Muscle of arm (tissue), 1 donor: ENCODE measurements at regions not wholly inside any gene's neighbourhood (a gene's known extent, or its start where the extent isn't known, plus 50 kb on each side); places are given as distances from the start of the nearest gene placed in this dataset.
"Not testable (repeated sequence)": the region's sequence is repeated elsewhere in the genome, so short reads cannot be mapped to it uniquely, and the experiment has no call there.

ENCODE experiments used
- DNase-seq: peaks from one replicate; pipeline ENCODE4 v3.0.0-alpha.2; 2013

GRCh38 chr4:157781361-157781760 is 391.5 kb downstream of the GASK1B start:
- no peak for DNase-seq

- DNase-seq = no peak
Observed at GRCh38 chr4:157779081-157779480, 393.7 kb downstream of the GASK1B start.

DNA sequence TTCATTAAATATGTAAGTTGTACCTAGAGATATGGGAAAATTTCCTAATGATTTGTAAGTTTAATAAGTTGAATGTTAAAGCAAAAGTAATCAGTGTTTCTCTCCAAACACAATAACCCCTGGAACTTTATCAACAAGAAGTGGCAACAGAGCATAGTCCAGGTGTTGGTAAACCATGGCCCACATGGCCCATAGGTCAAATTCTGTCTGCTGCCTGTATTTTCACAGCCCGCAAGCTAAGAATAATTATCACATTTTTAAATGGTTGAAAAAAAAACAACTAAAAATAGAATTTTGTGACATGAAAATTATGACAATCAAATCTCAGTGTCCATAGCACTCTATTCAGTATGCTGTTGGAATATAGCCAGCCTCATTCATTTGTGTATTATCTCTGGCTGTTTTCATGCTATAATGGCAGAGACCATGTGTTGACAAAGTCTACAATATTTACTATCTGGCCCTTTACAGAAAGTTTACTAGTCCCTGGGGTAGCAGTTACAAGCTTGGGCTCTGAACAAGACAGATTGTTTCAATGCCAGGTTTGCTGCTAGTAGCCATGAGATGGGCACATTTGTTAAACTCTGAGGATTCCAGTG is 395.8 kb downstream of the GASK1B start:
- no peak for DNase-seq

GRCh38 chr4:157775971-157776370 is 396.9 kb downstream of the GASK1B start:
- no peak for DNase-seq

GRCh38 chr4:157772907-157773306 is 399.9 kb downstream of the GASK1B start:
- DNase-seq = no peak

DNA sequence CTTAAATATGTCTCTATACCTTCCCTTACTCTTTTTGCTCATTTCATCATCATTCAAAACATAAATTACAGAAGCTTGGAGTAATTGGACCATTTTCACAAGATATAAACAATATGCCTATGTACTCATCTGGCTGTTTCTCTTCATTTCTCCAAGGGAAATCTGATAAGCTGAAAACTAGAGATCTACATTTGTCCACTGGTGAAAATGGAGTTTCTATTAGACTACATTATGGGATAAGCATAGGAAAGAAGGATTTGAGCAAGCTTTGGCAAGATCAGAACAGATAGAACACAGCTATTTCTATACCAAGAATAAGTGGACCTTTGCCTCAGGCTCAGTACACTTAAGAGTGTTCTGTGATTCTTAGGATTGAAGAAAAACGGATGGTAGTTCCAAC is 404.4 kb downstream of the GASK1B start:
- no peak for DNase-seq

- no peak for DNase-seq
Observed at GRCh38 chr4:157763490-157763889, 409.3 kb downstream of the GASK1B start.

DNA sequence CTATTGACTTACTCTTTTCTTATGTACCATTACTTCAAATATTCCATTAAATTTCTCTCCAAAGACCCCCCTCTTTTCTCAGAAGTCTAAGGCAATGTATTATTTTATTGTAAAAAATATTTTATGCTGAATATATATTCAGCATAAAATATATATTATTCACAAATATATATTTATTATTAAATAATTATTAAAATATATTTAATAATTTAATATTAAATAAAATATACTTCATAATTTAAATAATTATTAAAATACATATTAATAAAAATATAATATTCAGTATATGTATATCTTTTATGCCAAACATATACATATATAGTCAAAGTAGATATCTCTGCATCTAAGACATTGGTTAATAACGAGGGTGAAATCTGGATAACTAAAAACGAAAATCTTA is 418.4 kb downstream of the GASK1B start:
- no peak for DNase-seq

DNA sequence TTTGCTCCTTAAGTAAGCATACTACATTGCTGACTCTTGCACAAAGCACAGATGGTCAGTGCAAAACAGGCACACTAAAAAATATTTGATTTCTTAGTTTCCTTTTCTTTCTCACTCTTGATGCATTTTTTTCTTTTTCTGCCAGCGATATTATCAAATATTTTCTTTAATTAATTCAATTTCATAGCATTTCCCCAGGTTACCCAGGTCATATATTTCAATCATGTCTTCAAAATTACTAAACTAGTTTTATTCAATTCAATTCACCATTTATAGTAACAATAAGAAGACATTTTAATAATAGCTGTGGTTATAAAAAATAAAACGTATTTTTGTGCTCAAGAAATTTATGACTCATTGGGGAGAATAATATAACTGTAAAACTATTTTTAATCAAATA is 421.2 kb downstream of the GASK1B start:
- DNase-seq = no peak

DNA sequence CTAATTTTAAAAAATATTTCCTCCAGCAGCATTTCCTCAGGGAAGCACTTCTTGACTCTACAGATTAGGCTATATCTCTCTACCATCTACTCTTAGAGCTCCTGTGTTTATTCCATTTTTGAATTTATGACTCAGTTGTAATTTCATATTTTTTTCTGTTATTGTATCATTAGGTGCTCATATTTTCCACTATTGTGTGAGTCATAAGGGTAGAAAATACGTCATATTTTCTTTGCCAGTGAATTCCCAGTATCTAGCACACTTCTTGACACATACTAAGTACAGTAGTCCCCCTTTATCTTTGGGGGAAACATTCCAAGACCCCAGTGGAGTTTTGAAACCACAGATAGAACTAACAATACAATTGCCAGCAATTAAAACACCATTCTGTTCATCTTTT is 431.2 kb downstream of the GASK1B start:
- DNase-seq = no peak

DNA sequence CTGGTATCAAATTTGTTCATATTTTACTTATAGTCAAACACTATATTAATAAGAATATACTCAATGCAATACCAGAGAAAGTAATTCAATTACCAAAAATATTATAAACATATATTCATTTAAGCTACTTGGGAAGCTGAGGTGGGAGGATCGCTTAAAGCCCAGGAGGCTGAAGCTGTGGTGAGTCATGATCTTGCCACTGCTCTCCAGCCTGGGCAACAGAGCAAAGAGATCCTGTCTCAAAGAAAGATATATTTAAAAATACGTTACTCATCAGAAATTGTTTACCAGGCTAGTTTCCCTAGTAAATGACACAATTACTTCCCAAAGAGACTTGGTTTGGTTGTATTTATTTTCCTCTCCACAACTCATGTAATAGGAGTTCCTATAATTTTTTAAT is 433.6 kb downstream of the GASK1B start:
- DNase-seq = no peak

DNA sequence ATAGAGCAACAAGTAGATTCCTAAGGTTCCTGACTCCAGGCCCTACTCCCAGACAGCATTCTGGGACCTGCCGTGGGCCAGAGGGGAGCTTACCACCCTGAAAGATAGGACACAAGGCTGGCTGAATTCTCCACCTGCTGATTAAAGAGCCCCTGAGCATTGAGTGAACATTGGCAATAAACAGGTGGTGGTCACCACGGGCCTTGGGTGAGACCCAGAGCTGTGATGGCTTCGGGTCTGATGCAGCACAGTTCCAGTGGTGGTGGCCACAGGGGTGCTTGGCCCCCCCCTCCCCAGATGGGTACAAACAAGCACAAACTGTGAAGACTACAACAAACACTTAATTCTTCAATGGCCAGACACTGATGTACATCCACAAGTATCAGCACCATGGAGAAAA is 444.6 kb downstream of the GASK1B start:
- no peak for DNase-seq

- no peak for DNase-seq
Observed at GRCh38 chr4:157727163-157727562, 445.7 kb downstream of the GASK1B start.

DNA sequence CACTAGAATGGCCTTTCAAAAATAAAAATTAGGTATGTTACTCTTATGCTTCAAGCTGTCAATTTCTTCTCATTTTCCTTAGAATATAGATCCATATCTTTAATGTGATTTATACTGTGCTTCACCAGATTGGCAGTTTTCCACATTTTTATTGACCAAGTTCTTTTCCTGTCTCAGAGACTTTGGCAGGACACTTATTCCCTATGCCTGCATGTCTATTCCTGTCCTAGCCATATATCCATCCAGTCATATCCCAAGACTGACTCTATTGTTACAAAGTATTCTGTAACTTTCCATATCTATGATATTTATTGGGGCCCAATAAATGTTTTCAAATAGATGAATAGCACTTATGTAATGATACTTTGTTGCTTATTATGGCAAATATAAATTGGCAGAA is 450.7 kb downstream of the GASK1B start:
- no peak for DNase-seq

DNA sequence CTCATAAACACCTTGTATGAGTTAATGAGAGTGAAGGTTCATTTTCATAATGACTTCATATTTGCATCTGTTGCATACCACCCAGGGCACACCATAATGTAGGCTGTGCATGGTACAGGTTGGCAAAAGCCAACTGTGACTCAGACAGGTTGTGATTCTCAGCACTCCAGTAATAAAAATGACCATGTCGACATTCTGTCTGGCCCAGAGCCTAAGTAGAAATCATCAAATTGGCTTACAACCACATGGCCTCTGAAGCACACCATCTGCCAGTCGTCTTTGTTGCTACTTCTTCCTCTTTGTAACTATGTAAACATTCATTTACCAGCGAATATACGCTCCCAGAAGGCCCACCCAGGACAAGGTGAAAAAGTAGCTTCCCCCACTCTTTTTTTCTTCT is 459.5 kb downstream of the GASK1B start:
- DNase-seq = no peak

DNA sequence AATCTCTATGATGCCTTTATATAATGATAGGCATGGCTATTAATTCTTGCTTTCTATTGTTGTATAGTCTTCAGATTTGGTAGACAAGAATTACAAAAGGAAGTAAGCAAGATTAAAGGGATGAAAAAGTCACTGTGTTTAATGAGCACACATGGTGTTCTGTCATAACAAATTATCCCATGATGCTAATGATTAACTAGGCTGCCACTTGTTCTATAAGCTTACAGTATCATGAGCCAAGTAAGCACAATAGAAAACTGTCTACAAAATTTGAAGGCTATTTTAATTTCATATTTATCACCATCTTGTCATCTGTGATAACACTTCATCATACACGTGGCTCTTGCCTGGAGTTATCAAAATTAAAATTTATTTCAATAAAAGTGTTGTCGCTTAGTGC is 466.7 kb downstream of the GASK1B start:
- DNase-seq = no peak

DNA sequence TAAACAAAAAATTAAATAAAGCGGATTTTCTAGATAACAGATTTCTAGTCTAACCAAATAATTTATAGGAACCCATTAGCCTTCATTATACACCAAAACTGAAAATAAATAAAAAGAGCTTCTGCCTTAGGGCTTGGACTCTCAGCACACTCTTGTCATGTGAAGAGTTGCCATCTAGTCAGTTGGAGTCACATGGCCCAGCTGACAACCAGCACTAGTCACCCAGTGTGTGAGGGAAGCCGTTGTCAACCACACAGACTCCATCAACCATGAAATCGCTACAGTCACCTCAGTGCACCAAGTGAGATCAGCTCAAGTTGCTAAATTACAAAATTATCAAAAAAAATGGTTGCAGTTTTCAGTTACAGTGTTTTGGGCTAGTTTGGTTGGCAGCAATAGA is 470.0 kb downstream of the GASK1B start:
- no peak for DNase-seq

GRCh38 chr4:157701695-157701994 is 471.2 kb downstream of the GASK1B start:
- no peak for DNase-seq

DNA sequence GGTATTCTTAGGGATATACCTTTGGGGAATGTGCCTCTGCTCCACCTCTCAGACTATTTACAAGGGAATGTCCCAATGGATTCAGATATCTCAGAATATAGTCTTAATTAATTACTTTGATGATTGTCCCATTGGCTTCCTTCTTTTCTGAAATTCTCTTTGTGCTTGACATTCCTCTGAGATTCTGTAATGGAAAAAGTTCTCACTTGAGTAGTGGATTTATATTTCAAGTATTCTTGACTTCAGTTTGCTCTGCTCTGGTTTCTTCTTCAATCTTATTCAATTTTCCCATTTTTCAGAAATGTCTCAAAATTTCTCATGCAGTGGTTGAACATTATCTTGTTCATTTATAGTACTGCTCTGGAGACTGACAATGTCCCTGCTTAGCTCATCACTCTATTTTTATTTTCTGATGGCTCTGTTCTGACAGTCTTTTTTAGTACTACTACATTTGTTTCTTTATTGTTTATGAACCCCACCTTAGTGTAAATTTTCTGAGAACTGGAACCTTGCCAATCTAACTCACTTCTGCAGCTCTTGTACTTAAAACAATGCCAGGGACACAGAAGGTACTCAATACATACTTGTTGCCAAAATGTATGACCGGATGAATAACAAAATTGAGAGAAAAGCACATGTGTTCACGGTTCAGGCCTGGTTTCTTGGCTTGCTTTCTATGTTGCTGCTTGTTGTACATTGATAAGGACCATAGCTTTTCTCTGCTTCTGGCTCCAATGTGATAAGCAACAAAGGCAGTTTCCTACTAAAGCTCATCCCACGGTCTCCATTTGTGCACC is 471.7 kb downstream of the GASK1B start:
- DNase-seq = no peak

DNA sequence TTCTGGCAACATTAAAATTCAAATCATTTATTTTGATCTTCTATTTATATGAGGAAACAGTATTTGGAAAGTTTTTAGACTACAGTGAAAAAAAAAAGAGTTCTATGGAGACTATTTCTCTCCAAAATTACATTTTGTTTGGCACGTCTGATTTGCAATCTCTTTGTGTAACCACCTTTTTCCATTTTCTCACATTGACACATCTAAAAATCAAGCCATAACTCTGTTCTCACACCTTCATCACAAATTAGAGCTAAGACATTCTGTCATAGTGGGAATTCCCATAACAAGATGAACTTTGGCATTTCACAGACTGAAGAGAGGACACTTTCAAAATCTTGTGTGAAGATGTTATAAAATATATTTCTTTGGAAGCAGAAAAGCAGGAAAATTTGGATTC is 468.9 kb downstream of the GRIA2 start:
- no peak for DNase-seq

DNA sequence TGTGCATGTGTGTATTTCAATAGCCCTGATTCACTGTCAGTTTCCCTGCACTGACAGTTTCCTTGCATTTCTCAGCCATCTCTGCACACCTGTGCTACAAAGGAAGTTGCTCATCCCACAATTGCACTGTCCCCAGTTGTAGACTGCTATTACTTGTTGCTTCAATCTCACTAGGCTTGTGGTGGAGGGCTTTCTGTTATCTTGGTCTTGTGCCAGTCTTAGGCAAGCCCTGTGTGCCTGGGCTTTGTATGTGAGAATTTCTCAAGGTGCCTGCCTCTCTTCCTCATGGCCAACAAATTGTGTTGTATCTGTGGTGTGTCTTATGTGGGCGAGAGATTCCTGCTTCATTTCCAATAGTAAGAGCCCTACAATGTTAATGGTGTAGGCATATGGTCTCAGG is 467.4 kb downstream of the GRIA2 start:
- DNase-seq = no peak

DNA sequence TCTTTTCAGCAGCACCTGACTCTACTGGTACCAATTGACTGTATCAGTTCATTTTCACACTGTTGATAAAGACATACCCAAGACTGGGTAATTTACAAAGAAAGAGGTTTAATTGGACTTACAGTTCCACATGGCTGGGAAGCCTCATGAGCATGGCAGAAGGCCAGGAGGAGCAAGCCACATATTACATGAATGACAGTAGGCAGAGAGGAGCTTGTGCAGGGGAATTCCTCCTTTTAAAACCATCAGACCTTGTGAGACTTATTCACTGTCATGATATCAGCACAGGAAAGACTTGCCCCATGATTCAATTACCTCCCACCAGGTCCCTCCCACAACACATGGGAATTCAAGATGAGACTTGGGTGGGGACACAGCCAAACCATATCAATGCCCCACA is 458.8 kb downstream of the GRIA2 start:
- not testable (repeated sequence) for DNase-seq

GRCh38 chr4:157678478-157678877 is 457.9 kb downstream of the GRIA2 start:
- no peak for DNase-seq

- DNase-seq = peak; percentile 21
Observed at GRCh38 chr4:157674699-157675098, 454.2 kb downstream of the GRIA2 start.
